ENCODE measurements at regions not wholly inside any gene's neighbourhood (a gene's known extent, or its start where the extent isn't known, plus 50 kb on each side); places are given as distances from the start of the nearest gene placed in this dataset.
"Not testable (repeated sequence)": the region's sequence is repeated elsewhere in the genome, so short reads cannot be mapped to it uniquely, and the experiment has no call there.

DNA sequence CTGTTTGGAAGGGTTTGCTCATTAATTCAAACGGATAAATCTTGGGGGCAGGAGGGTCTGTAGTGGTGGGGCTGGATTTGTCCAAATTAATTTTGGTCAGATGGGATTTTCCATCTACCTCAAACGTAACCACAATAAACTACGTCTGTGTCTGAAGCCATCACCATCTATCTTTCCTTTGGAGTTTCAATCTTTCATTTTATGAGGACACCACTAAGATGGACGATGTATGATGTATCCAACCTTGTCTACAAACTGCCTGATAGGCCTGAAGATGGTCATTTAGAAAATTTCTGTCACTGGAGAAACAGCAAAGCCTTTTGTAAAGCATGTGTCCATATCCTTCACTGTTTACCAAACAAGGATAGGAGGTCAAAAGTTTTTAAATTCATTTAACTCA, 138.6 kb upstream of the MARCKS start:
- no peak for DNase-seq (ENCODE audit: low read depth, low spot score)
- no peak overlapping the region for H3K4me3 ChIP-seq (ENCODE audit: low read depth, low read length)
- TF ChIP-seq, protein P1, sequence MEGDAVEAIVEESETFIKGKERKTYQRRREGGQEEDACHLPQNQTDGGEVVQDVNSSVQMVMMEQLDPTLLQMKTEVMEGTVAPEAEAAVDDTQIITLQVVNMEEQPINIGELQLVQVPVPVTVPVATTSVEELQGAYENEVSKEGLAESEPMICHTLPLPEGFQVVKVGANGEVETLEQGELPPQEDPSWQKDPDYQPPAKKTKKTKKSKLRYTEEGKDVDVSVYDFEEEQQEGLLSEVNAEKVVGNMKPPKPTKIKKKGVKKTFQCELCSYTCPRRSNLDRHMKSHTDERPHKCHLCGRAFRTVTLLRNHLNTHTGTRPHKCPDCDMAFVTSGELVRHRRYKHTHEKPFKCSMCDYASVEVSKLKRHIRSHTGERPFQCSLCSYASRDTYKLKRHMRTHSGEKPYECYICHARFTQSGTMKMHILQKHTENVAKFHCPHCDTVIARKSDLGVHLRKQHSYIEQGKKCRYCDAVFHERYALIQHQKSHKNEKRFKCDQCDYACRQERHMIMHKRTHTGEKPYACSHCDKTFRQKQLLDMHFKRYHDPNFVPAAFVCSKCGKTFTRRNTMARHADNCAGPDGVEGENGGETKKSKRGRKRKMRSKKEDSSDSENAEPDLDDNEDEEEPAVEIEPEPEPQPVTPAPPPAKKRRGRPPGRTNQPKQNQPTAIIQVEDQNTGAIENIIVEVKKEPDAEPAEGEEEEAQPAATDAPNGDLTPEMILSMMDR (IDR thresholded peaks at IDR 0.05; ENCODE audit: low read depth, low read length) = no peak
- in situ Hi-C loops (cut with HindIII; ENCODE audit: low sequenced_read_pairs) = no loop called here

- no peak for DNase-seq (ENCODE audit: low read depth, low spot score)
- TF ChIP-seq, protein P1 (IDR thresholded peaks at IDR 0.05; ENCODE audit: low read depth, low read length) = no peak
- H3K4me3 ChIP-seq (ENCODE audit: low read depth, low read length) = no peak overlapping the region
- in situ Hi-C loops (cut with HindIII; ENCODE audit: low sequenced_read_pairs) = no loop called here
These were observed 138.1 kb upstream of the MARCKS start for GRCh38 chr6:113719064-113719463.

DNA sequence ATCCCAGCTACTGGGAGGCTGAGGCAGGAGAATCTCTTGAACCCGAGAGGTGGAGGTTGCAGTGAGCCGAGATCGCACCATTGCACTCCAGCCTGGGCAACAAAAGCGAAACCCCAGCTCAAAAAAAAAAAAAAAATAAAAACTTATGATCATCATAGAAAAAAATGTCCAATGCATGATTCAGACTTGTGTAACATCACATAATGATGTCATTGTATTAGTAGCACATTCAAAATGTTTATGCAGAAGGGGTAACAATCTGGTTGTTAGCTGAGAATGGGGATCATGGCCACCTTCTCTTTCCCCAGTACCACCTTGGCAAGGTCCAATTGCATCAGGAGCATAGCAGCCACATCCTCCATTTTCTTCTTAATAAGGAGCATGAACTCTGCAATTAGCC, 137.6 kb upstream of the MARCKS start:
- H3K4me3 ChIP-seq (ENCODE audit: low read depth, low read length) = no peak overlapping the region
- TF ChIP-seq, protein P1 (IDR thresholded peaks at IDR 0.05; ENCODE audit: low read depth, low read length) = no peak
- in situ Hi-C loops (cut with HindIII; ENCODE audit: low sequenced_read_pairs) = no loop called here
- peak; percentile 13 for DNase-seq (ENCODE audit: low read depth, low spot score)

GRCh38 chr6:113723182-113723581, 134.0 kb upstream of the MARCKS start:
- in situ Hi-C loops (cut with HindIII; ENCODE audit: low sequenced_read_pairs) = no loop called here
- H3K4me3 ChIP-seq (ENCODE audit: low read depth, low read length) = no peak overlapping the region
- TF ChIP-seq, protein P1 (IDR thresholded peaks at IDR 0.05; ENCODE audit: low read depth, low read length) = no peak
- DNase-seq (ENCODE audit: low read depth, low spot score) = no peak

DNA sequence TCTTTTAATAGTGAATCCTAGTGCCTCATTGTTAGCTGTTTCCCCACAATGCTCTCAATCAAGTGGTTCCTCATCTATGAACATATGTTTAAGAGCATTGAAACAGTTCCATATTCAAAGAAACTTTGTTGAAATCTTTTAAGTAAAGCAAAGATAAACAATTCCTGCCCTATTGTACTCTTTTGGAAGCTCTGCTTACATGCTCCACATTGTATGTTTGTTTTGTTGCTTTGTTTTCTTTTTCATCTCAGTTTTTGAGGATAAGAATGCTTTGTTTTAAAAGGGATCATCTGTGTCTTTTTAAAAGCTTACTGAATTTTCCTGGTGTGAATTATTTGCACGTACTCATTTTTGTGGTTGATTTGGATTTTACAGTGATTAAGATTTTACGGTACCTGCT, 132.2 kb upstream of the MARCKS start:
- H3K4me3 ChIP-seq (ENCODE audit: low read depth, low read length); DNase-seq (ENCODE audit: low read depth, low spot score); in situ Hi-C loops (cut with HindIII; ENCODE audit: low sequenced_read_pairs): not testable (repeated sequence)

- H3K4me3 ChIP-seq (ENCODE audit: low read depth, low read length) = no peak overlapping the region
- no peak for DNase-seq (ENCODE audit: low read depth, low spot score)
- in situ Hi-C loops (cut with HindIII; ENCODE audit: low sequenced_read_pairs) = no loop called here
These were observed 125.6 kb upstream of the MARCKS start for GRCh38 chr6:113731541-113731940.

GRCh38 chr6:113732384-113732966, 124.7 kb upstream of the MARCKS start:
- in situ Hi-C loops (cut with HindIII; ENCODE audit: low sequenced_read_pairs) = no loop called here

More at GRCh38 chr6:113731541-113731940, 125.6 kb upstream of the MARCKS start:
- TF ChIP-seq, protein P1 (IDR thresholded peaks at IDR 0.05; ENCODE audit: low read depth, low read length) = no peak

More at GRCh38 chr6:113732384-113732966, 124.7 kb upstream of the MARCKS start:
- no peak overlapping the region for H3K4me3 ChIP-seq (ENCODE audit: low read depth, low read length)
- TF ChIP-seq, protein P1 (IDR thresholded peaks at IDR 0.05; ENCODE audit: low read depth, low read length) = no peak
- peak; percentile 24 for DNase-seq (ENCODE audit: low read depth, low spot score)

Measured in astrocyte of the spinal cord (primary cell).